GM20000 (cell line): ENCODE measurements at regions not wholly inside any gene's neighbourhood (a gene's known extent, or its start where the extent isn't known, plus 50 kb on each side); places are given as distances from the start of the nearest gene placed in this dataset.

Experiments
- DNase-seq: peaks from one replicate; pipeline ENCODE4 v3.0.0; 2012; ENCODE audit warnings: low spot score
- CTCF ChIP-seq: IDR thresholded peaks from 2 replicates; pipeline ENCODE4 v1.5.1; 2012; ENCODE audit warnings: mild to moderate bottlenecking, control low read depth; ENCODE audit errors: extremely low read depth, missing control alignments

- TF ChIP-seq CTCF, result no peak
- DNase-seq, result no peak
Measured at GRCh38 chr1:67629370-67630075, 55.5 kb upstream of the GADD45A start.

- TF ChIP-seq CTCF, result no peak
- no peak for DNase-seq
Measured at GRCh38 chr1:67630438-67631045, 54.5 kb upstream of the GADD45A start.

GRCh38 chr1:67632356-67632755, 52.6 kb upstream of the GADD45A start:
- no peak for DNase-seq
- no peak for TF ChIP-seq CTCF

- TF ChIP-seq CTCF, result no peak
- DNase-seq, result no peak
Measured at GRCh38 chr1:67632811-67633655, 52.0 kb upstream of the GADD45A start.

- TF ChIP-seq CTCF, result no peak
- no peak for DNase-seq
Measured at GRCh38 chr1:67634396-67634935, 50.5 kb upstream of the GADD45A start.

- TF ChIP-seq CTCF, result no peak
- DNase-seq, result no peak
Measured at GRCh38 chr1:67635055-67635809, 49.8 kb upstream of the GADD45A start.
